Activated naive CD4-positive, alpha-beta T cell treated with anti-CD3 and anti-CD28 coated beads, Interleukin-2, amount 10 ng/mL, durations not matched to agents 7 days and 5 days (primary cell): ENCODE measurements at regions not wholly inside any gene's neighbourhood (a gene's known extent, or its start where the extent isn't known, plus 50 kb on each side); places are given as distances from the start of the nearest gene placed in this dataset.

ENCODE experiments used
- CTCF ChIA-PET: fragments of 350-600 bp; sonication (Branson Sonifier 250); formaldehyde crosslinking; loops from one replicate; lab custom pipeline; 2021; ENCODE audit warnings: antibody characterized with exemption; lab: Charles Lee
- DNase-seq: peaks from one replicate; pipeline ENCODE4 v3.0.0-alpha.2; 2020
- H3K27ac Mint-ChIP-seq: one replicate; pipeline ENCODE4 v1.8.0; 2021; ENCODE audit warnings: mild to moderate bottlenecking, moderate library complexity, mixed read lengths
- H3K27me3 Mint-ChIP-seq: one replicate; pipeline ENCODE4 v1.8.0; 2021; ENCODE audit warnings: mild to moderate bottlenecking, mixed read lengths
- H3K36me3 Mint-ChIP-seq: one replicate; pipeline ENCODE4 v1.8.0; 2021; ENCODE audit warnings: mixed read lengths
- H3K4me1 Mint-ChIP-seq: one replicate; pipeline ENCODE4 v1.8.0; 2021; ENCODE audit warnings: mixed read lengths
- H3K4me3 Mint-ChIP-seq: one replicate; pipeline ENCODE4 v1.8.0; 2021; ENCODE audit warnings: mild to moderate bottlenecking, moderate library complexity, mixed read lengths
- H3K9me3 Mint-ChIP-seq: one replicate; pipeline ENCODE4 v1.8.0; 2021; ENCODE audit warnings: mixed read lengths

DNA sequence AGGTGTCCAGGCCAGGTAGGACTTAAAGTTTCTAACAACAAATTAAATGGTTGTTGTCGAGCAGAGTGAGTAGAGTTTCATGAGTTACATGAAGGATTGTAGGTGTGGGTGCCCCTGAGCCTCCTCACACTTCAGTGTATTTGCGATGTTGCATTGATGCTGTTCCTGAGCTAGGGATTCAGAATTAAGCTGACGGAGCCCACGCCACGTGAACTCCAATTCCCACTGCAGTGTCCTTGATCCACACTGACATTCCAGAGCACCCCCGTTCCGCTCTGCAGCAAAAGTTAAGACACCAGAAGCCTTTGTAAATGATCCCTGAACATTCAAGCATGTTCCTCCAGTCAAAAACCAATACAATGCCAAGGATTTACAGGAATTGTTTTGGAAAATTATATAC, 78.8 kb upstream of the SEC61G start:
- no peak overlapping the region for H3K4me3 Mint-ChIP-seq
- no peaks in the 10 kb centered on the region for H3K4me1 Mint-ChIP-seq
- peaks cover 3% of the 10 kb centered on the region for H3K9me3 Mint-ChIP-seq
- DNase-seq: no peak
- CTCF ChIA-PET: no interaction called here
- no peak overlapping the region for H3K27ac Mint-ChIP-seq
- H3K36me3 Mint-ChIP-seq: no peaks in the 10 kb centered on the region
- no peaks in the 10 kb centered on the region for H3K27me3 Mint-ChIP-seq

DNA sequence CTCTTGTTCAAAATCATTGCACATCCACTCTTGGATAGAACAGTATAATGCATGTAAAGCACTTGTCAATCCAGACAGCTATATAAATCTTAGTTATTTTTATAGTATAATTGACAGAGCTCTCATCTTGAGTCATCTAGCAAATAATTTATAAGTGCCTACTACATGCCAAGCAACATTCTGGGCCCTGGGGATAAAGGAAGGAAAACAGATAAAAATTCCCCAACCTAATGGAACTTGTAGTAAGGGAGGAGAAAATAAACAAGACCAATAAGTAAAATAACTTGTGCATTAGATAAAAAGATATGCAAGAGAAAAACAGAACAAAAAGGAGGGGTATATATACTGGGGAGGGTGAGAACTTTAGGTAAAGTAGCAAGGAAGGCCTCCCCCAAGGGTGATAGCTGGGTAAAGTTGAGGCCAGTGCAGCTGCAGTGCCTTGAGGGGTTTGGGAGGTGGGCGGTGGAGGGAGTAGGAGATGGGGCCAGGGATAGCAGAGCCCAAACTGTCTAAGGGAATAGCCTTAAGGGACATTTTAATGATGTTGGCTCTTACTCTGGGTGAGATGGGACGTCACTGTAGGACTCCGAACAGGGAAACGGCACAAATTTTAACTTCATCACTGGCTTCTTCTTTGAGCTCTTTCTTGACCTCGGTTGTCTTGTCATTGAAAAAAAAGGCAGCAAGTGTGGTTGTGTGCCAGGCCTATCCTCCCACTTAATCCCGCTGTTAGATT, 79.3 kb upstream of the SEC61G start:
- Mint-ChIP-seq H3K27ac (no peak overlapping the region), H3K4me1 (no peaks in the 10 kb centered on the region), H3K36me3 (no peaks in the 10 kb centered on the region), H3K9me3 (peaks cover 3% of the 10 kb centered on the region), H3K4me3 (no peak overlapping the region), H3K27me3 (no peaks in the 10 kb centered on the region)
- no peak for DNase-seq
- CTCF ChIA-PET: interaction anchor here (0.8 kb wide), 1 partner anchor 64 kb away, joined by 3 read pairs; no protein-coding TSS in a partner anchor

DNA sequence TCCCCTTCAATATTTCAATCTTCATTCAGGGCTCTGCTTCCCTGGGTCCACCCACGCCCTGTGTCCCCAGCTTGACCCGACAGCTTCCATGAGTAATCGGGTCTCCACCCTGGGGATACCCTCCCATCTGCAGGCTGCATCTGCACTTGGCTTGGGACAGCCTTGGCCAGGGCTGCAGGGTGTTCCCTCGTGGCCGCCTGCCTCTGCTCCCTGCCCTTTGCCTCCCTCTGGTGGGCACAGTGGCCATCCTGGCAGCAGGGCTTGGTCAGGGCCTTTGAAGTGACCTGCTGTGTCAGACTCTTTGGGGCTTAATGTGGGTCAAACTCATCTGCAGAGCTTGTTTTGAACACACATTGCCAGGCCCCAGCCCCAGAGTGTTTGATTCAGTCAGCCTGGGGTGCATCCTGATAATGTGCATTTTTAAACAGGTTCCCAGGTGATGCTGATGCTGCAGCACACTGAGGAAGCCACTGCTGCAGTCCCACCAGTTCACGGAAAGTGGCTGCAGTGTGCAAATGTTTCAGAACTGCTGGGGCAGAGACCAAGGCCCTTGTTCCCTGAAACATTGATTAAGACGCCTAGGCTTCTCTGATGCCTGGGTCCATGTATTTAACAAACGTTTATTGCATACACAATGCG, 80.7 kb upstream of the SEC61G start:
- H3K4me1 Mint-ChIP-seq: no peaks in the 10 kb centered on the region
- H3K36me3 Mint-ChIP-seq: no peaks in the 10 kb centered on the region
- H3K27ac Mint-ChIP-seq: no peak overlapping the region
- H3K4me3 Mint-ChIP-seq: no peak overlapping the region
- CTCF ChIA-PET: no interaction called here
- no peak for DNase-seq
- no peaks in the 10 kb centered on the region for H3K27me3 Mint-ChIP-seq
- H3K9me3 Mint-ChIP-seq: peaks cover 2% of the 10 kb centered on the region

DNA sequence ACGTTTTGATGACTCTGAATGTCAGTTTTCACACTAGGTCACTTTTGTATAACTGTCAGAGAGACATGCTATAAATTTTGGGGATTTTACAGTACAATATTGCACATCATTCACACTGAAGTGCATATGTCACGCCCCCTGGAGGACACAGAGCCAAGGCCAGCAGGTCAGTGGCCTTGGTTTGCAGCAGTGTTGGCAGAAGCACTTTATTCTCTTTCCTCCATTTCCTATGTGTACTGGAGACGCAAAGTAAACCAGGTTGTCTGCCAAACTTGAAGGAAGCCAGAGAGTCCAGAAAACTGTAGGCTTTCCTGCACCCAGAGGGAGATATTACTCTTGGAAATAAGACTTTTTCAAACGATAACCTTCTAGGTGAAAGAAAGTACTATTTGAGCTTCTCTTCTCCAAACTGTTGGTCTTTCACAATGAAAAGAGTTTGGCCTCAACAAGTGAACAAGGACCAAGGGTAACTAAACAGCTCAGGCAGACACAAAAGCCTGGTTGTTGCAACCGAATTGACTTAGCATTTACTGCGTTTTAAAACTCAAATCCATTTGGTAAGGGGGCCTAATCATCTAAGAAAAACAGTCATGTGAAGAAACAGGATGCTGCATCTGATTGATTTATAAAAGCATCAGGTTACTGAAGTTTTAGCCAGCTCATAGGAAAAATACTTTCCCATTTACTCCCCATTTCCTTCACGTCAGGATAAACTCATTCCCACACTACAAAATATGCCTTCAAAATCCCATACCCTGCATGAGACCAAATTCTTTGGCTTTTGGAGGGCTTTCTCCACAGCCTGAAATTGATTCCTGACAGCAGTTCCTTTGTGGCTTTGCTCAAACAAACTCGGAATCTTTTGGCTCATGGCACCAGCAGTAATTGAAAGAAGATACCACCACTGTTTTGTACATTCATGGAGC, 83.0 kb upstream of the SEC61G start:
- CTCF ChIA-PET: no interaction called here
- H3K4me3 Mint-ChIP-seq: no peak overlapping the region
- no peaks in the 10 kb centered on the region for H3K36me3 Mint-ChIP-seq

DNA sequence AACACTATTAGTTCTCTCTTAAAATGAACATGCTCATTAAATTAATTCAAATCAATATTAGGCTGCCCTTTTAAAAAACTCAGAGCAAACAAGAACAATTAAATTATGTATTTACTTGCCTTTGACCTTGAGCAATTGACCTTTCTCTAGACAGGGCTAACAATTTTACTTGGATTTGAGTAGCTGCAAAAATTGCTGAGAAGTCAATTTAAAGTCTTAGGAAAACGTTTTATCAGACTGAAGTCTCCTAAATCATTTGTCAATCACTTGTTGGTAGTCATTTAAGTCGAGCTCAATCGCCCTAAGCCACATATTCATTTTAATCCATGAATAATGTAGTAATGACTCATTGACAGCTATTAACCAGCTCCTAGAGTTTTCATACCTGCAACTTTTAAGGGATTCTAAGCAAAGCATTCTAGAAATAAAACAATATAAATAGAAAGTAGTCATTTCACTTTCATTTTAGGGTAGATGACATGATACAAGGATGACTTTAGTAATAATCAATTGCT, 84.9 kb upstream of the SEC61G start:
- Mint-ChIP-seq H3K36me3 (no peaks in the 10 kb centered on the region), H3K27ac (no peak overlapping the region), H3K4me1 (no peaks in the 10 kb centered on the region), H3K27me3 (no peaks in the 10 kb centered on the region), H3K4me3 (no peak overlapping the region), H3K9me3 (no peaks in the 10 kb centered on the region)
- DNase-seq: no peak
- CTCF ChIA-PET: interaction anchor here (1.3 kb wide), 1 partner anchor 71 kb away, joined by 4 read pairs; no protein-coding TSS in a partner anchor

More for the DNA sequence above, 83.0 kb upstream of the SEC61G start:
- DNase-seq: no peak
- Mint-ChIP-seq H3K27ac (no peak overlapping the region), H3K9me3 (no peaks in the 10 kb centered on the region), H3K27me3 (no peaks in the 10 kb centered on the region), H3K4me1 (no peaks in the 10 kb centered on the region)

DNA sequence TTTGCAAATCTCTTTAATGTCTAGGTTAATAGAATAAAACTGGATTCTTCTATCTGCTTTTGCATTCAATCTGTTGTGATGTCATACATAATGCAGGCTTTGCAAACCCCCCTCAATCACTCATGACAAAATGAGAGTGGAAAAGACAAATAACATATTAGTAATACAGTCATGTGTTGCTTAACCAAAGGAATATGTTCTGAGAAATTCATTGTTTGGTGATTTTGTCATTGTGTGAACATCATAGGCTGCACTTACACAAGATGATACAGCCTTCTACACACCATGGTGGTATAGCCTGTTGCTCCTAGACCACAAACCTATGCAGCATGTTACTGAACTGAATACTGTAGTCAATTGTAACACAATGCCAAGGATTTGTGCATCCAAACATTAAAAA, 87.3 kb upstream of the SEC61G start:
- H3K4me1 Mint-ChIP-seq: no peaks in the 10 kb centered on the region
- no peak overlapping the region for H3K4me3 Mint-ChIP-seq
- CTCF ChIA-PET: no interaction called here
- H3K27me3 Mint-ChIP-seq: no peaks in the 10 kb centered on the region
- no peaks in the 10 kb centered on the region for H3K36me3 Mint-ChIP-seq
- H3K9me3 Mint-ChIP-seq: peaks cover 3% of the 10 kb centered on the region
- no peak for DNase-seq
- H3K27ac Mint-ChIP-seq: no peak overlapping the region

DNA sequence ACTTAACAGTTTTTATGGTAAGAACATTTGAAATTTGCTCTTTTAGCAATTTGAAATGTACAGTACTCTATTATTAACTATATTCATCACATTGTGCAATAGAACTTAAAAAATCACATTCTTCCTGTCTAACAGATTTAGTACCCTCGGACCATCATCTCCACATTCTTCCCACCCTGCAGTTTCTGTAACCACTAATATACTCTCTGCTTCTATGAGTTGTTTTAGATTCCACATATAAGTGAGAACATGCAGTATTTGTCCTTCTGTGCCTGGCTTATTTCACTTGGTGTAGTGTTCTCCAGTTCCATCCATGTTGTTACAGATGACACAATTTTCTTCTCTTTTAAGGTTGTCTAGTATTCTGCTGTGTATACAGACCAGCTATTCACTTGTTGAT, 88.9 kb upstream of the SEC61G start:
- CTCF ChIA-PET: no interaction called here
- Mint-ChIP-seq H3K27ac (no peak overlapping the region), H3K4me1 (no peaks in the 10 kb centered on the region), H3K9me3 (peaks cover 3% of the 10 kb centered on the region), H3K27me3 (no peaks in the 10 kb centered on the region), H3K36me3 (no peaks in the 10 kb centered on the region), H3K4me3 (no peak overlapping the region)
- DNase-seq: no peak

DNA sequence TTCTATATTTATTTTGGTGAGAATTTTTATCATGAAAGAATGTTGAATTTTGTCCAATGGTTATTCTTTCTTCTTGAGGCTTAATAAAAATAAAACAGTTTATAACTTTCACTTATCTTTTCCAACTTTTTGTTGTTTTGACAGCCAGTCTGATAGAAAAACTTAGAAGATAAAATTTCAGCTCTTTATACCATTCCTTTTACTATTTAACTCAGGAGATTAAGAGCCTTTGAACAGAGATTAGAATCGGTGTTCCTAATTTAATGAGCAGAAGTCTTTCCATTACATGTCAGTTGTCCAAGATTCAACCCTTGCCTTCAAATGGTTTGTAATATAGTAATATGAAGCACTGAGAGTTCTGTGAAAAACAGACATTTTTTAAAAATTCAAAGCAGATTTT, 97.8 kb upstream of the SEC61G start:
- DNase-seq: no peak
- H3K4me1 Mint-ChIP-seq: no peaks in the 10 kb centered on the region
- H3K27me3 Mint-ChIP-seq: peaks cover 4% of the 10 kb centered on the region
- no peak overlapping the region for H3K4me3 Mint-ChIP-seq
- no peaks in the 10 kb centered on the region for H3K36me3 Mint-ChIP-seq
- H3K27ac Mint-ChIP-seq: no peak overlapping the region
- peaks cover 14% of the 10 kb centered on the region for H3K9me3 Mint-ChIP-seq
- CTCF ChIA-PET: no interaction called here

DNA sequence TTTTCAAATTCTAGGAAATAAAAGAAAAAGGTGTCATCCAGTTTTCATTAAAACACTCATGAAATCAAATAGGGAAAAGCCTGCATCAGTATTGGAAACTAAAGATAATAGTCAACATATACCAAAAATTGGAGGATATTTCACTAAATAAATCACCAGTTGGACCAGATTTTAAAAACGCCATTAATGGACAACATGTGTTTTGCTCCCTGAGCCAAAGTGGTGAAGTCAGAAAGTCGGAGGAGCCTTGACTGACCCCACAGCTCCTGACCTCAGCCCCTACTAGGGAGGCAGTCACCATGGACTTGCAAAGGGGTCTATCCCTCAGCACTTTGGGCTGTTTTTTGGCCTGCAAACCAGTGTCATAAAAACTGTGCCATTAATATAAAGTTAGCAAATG, 98.3 kb upstream of the SEC61G start:
- CTCF ChIA-PET: no interaction called here

DNA sequence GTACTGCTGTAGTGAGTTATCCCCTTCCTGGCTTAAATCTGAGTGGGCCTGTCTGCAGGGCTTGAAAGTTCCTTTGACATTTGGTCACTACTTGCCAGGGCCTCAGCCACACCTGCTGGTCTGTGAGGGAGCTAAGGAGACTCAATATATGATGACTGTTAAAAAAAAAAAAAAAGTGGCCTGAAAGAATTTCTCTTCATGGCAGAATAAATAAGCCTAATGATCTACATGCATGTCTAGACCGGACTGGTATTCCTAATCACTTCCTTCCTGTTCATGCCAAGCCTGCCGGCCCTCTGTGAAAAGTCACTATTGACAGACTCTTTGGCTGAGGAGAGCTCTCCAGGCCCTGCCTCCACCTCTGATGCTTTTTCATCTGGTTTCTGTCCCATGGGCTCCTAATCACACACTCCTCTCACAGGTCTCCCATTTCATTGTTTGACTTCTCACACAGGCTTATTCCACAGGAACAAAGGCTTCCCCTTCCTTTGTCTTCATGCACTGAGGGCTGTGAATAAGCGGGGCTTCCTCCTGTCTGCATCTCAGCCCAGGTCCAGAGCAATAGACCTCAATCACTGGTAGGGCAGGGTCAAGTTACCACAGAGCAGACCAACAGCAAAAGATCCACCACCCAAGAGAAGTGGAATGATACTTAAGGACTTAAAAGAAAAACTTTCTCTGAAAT, 99.1 kb upstream of the SEC61G start:
- DNase-seq: no peak
- Mint-ChIP-seq H3K9me3 (peaks cover 14% of the 10 kb centered on the region), H3K4me3 (no peak overlapping the region), H3K27me3 (peaks cover 4% of the 10 kb centered on the region), H3K36me3 (no peaks in the 10 kb centered on the region), H3K27ac (no peak overlapping the region), H3K4me1 (no peaks in the 10 kb centered on the region)
- CTCF ChIA-PET: no interaction called here

More for the DNA sequence above, 98.3 kb upstream of the SEC61G start:
- DNase-seq: no peak
- Mint-ChIP-seq H3K36me3 (no peaks in the 10 kb centered on the region), H3K27me3 (peaks cover 4% of the 10 kb centered on the region), H3K9me3 (peaks cover 14% of the 10 kb centered on the region), H3K4me3 (no peak overlapping the region), H3K4me1 (no peaks in the 10 kb centered on the region), H3K27ac (no peak overlapping the region)

DNA sequence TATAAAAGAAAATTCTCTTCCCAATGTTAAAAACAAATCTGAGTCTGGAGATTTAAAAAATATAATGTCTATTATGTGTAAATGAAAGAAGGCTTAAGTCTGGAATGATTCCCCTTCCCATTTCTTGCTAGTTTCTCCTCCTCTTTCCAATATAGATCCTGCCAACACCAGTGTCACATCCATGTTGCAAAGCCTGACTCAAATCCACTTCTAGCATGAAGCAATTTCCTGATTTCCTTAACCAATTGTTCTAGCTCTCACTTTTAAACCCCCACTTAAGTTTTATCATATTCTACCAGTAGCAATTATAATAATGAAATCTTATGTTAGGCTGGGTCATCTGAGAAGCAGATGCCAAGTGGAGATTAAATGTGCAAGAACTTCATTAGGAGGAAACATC, 100.1 kb upstream of the SEC61G start:
- CTCF ChIA-PET: no interaction called here
- no peaks in the 10 kb centered on the region for H3K4me1 Mint-ChIP-seq

DNA sequence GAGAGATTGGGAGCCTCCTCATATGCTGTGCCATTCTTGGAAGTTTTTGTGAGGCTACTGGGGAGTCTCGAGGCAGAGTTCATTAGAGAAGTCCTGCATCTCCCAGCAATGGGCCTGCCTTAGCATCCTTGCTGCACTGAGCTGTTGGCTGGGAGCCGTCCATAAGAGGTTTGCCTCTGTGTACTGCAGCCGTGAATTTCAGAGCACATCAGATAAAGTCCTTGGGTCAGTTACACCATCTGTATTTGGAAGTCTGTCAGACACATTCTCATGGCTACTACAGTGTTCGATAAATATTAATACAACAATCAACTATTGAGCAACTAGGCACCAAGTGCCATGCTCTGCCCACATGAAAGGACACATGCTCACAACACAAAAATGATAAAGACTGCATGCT, 100.5 kb upstream of the SEC61G start:
- Mint-ChIP-seq H3K9me3 (peaks cover 6% of the 10 kb centered on the region), H3K27ac (no peak overlapping the region), H3K27me3 (peaks cover 4% of the 10 kb centered on the region), H3K36me3 (no peaks in the 10 kb centered on the region), H3K4me3 (no peak overlapping the region), H3K4me1 (no peaks in the 10 kb centered on the region)
- CTCF ChIA-PET: no interaction called here
- DNase-seq: no peak

More for the DNA sequence above, 100.1 kb upstream of the SEC61G start:
- peaks cover 9% of the 10 kb centered on the region for H3K9me3 Mint-ChIP-seq
- no peak for DNase-seq
- no peaks in the 10 kb centered on the region for H3K36me3 Mint-ChIP-seq
- no peak overlapping the region for H3K4me3 Mint-ChIP-seq
- peaks cover 4% of the 10 kb centered on the region for H3K27me3 Mint-ChIP-seq
- no peak overlapping the region for H3K27ac Mint-ChIP-seq

DNA sequence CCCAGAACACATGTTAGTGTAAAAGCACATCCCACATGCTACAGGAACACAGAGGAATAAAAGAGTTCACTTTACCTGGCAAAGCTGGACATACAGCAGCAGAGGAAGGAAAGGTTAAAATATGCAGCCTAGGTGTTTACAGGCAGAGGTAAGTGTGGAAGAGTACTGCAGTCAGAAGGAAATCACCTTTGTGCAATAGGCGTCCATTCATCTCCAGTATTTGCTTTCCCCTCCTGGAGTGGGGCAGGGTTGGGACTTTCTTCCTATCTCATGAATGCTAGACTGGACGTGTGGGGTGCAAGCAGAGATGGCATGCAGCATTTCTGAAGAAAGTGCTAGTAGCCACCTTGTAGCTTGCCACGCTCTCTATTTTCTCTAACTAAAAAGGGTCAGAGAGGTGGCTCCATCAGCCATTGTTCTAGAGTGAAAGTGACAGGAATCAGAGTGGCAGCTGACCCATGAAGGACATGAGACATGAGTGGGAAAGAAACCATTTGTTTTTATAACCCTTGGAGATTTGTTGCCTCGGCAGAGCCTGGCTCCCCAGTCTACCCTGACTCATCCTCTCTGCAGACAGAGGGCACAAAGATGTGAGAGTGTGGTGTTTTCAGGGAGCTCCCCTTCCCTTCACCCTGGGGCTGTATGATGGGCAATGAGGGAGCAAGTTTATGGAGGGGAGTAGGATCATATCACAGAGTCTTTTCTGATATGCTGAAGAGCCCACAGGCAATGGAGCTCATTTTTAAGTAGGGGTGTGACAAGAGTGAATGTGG, 101.2 kb upstream of the SEC61G start:
- H3K27ac Mint-ChIP-seq: no peak overlapping the region
- no peaks in the 10 kb centered on the region for H3K4me1 Mint-ChIP-seq
- H3K36me3 Mint-ChIP-seq: no peaks in the 10 kb centered on the region
- peaks cover 4% of the 10 kb centered on the region for H3K9me3 Mint-ChIP-seq
- no peak for DNase-seq
- CTCF ChIA-PET: no interaction called here
- H3K4me3 Mint-ChIP-seq: no peak overlapping the region
- peaks cover 4% of the 10 kb centered on the region for H3K27me3 Mint-ChIP-seq
